SKM-1 treated with dmso at 0.1 percent for 144 hours (cell line): ENCODE measurements at regions not wholly inside any gene's neighbourhood (a gene's known extent, or its start where the extent isn't known, plus 50 kb on each side); places are given as distances from the start of the nearest gene placed in this dataset.

Experiments
- DNase-seq: peaks from one replicate; lab custom pipeline; 2025; ENCODE audit not compliant: unreplicated experiment; lab: John Stamatoyannopoulos, UW

DNA sequence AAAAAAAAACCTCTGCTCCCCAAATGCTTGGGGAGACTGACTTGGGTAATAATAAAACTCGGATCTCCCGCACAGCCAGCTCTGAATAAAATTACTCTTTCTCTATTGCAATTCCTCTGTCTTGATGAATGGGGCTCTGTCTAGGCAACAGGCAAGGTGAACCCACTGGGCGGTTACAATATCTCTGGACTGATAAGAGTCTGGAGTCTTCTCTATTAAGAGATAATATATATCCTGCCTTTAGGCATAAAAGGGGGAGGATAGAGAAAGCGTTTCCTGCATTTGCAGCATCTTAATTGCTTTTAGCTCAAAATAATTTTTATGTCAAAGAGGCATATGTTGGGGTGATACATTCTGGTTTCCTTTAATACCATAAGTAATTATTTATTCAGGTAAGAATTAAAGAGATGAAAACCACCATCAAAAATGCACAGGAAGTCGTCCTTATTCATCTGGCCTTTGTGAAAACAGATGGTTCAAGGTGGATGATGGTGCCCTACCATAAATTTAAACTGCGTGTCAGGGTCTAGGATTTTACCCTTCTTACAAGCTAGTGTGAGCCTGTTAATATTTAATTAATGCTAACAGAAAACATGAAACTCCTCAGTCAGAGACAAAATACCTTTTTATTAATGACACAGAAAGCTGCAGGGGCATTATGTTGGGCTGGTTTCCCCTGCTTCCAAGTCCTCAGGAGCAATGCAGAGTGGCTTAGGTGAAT lies 736.8 kb downstream of the SOCS6 start:
- DNase-seq: no peak

DNA sequence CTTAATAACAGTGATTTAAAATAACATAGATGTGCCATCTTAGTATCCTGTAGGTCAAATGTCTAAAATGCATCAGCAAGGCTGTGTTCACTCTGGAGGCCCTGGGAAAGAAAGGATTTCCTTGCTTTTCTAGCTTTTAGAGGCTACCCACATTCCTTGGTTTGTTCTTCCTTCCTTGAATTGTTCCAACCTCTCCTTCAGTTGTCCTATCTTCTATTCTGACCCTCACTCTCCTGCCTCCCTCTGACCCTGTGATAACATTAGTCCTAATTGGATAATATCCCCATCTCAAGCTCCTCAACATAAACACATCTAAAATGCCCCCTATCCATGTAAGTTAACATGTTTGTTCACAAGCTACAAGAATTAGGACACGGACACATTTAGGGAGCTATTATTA lies 733.5 kb downstream of the SOCS6 start:
- DNase-seq: no peak

DNA sequence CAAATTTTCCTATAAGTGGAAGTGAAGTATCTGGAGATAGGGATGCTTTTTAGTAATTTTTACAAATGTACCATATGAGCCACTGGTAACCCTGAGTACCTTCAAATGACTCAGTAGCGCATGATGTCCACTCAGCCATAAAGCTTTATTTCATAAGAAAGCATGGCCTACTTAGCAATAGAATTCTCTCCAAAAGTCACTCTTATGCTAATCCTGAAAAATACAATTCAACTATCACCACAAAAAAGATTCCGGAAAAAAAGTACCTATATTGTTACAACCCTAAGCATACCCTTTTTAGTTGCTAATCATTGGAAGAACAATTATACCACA lies 732.2 kb downstream of the SOCS6 start:
- no peak for DNase-seq

DNA sequence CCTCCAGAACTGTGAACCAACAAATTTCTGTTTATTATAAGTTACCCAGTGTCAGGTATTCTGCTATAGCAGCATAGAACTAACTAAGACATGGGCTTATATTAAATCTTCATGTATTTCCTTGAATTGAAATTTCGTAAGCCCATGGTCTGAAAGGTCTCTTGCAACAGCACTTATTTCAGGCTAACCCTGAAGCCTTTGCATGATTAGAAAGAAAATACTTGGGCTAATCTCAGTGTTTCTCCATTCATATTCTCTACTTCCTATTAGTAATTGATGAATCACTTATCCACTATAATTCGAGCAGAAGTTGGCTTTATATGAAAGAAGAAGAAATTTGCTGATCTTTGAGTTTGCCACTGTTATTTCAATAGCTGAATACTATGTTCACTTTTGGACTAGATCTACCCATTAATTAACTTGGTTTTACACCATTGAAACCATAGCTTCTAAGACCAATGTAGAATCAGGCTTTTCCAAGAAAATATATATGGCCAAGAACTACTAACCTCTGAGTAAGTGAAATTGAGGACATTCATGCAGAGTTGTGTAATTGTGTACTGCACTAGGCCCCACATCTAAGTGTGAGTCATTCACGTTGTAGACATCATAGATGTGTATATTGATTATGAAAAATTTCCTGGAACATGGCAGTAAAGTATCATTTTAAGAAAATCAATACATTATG lies 731.6 kb downstream of the SOCS6 start:
- DNase-seq: no peak

DNA sequence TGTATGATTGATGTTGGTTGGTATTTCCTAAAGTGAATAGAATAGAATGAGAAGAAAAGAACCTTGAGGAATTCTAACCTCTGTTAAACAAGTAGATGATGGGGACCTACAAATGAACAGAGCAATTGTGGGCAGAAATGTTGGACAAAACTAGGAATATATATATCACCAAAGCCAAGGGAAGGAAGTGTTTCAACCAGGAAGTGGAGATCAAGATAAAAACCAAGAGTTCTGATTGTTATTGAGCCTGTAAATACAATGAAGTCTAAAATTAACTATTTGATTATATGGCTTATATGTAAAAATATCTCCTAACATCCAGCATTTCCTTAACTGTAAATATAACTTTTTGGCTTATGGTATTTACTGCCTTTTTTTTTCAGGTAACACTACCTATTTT lies 730.0 kb downstream of the SOCS6 start:
- DNase-seq: no peak

DNA sequence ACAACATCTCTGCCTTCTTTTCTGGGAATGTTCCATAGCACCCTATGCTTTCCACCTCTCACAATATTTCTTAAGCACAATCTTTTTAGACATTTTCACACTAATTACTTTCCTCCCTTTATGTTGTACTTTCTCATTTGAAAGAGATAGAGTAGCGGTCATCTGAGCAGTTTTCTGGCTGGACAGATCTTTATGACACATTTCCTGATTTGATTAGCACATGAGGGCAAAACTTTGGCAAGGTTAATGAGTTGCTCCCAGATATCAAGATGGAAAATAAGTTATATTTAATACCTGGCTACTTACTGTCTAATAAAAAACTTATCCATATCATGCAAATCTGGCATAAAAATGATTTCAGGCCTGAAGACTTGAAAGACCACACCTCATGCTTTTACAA lies 723.9 kb downstream of the SOCS6 start:
- no peak for DNase-seq

DNA sequence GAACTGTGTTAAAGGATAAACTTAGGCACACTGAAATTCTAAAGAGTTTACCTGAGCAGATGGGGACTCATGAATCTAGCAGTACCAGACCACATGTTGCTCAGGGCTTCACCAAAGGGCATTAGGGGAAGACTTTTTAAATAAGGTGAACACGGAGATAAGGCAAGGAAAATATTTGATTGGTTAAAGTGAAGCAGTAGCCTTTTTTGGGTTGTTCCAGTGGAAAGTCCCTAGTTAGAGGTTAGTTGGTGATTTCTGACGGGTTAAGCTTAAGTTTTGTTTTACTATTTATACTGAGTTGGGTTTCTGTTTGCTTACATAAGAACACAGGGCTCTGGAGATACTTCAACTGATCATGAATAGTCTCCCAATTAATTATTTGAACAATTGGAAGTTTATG lies 722.5 kb downstream of the SOCS6 start:
- DNase-seq: no peak

DNA sequence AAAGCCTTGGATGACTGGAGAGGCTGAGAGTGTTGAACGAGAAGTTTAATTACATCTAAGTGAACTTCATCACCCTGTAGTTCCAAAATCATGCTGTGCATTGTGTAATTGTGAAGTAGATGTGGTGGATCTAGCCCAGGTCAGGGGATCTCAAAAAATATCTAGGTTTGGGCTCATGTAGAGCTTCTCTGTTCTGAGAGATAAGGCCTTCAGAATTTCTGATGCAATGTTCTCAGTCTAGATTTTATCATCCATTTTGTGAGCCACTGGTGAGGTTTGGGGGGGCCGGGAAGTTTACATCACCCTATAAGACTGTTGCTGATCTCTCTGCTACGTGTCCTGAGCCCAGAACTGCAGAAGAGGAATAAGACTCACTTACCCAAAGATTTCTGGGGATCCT lies 719.4 kb downstream of the SOCS6 start:
- no peak for DNase-seq

DNA sequence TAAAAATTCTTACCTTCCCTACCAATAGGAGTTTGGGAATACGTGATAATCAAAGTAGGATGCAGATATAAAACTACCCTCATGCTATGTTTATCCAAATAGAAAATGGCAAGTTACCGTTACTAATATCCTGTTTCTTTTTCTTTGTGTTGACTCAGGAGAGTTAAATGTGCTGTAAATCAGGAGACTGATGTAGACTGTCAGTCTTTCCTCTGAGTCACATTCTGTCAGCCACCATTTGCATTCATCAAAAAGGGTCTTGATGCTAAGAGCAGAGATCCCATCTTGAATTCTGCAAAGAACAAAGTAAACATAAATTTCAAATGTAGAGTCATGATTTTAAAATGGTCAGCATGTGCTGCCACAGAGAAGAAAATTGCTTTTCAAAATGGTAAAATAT lies 712.8 kb downstream of the SOCS6 start:
- no peak for DNase-seq

DNA sequence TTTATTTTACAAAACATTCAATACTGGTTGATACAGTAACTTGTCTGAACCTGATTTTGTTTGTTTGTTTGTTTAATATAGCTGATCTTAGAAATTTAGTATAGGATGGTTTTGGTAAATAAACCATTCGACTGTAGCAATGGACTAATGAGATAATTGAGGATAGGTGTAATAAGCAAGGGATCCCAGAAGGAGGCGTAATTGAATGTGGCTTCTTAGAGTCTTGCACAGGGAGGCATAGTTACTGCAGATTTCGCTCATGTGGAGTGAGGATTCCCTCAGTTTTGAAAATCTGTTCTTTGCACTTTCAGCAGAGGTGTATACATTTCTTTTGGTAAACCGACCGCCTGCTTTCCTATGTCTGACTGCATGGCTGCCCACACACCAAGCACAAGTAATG lies 709.6 kb downstream of the SOCS6 start:
- DNase-seq: no peak

DNA sequence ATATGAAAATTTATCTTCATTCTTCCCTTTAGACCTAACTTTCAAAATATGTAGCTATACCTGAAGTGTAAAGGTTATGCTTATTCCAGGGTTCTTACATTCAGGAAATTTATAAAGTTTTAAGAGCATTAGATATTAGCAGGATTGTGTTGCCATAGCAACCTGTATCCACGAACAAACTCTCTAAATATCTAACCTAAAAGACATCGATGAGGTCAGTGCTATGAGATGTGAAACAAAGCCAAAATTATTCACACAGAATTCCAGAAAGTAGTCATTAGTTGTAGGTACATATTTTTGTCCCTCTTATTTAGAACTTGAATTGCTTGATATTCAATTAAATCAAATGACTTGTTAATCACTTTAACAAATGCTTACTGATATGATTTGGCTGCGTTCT lies 705.3 kb downstream of the SOCS6 start:
- no peak for DNase-seq

DNA sequence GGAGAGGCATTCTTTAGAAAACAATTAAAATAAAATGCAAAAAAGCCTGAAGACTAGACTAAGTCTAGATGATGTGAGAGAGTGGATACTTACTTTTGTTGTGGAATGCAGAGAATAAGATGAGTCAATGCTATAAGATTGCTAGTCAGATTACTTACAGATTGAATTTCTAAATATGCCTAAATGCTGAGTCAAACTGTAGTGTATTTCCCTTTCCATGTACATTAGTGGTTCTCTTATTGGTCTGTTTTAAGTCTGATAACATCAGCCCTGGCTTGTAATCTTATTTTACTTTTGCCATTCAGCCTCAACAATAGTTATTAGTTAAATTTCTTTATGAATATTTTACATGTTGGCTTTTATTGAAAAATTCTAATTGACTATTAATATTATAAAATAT lies 702.7 kb downstream of the SOCS6 start:
- no peak for DNase-seq

DNA sequence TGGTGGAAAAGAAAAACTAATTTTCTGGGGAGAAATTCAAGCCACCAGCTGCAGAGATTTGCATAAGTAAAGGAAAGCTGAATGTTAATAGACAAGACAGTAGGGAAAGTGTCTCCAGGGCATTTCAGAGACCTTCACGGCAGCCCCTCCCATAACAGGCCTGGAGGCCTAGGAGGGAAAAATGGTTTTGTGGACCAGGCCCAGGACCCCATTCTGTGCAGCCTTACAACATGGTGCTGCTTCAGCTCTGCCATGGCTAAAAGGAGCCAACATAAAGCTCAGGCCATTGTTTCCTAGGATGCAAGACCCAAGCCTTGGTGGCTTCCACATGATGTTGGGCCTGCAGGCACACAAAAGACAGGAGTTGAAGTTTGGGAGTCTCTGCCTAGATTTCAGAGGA lies 697.1 kb downstream of the SOCS6 start:
- no peak for DNase-seq

DNA sequence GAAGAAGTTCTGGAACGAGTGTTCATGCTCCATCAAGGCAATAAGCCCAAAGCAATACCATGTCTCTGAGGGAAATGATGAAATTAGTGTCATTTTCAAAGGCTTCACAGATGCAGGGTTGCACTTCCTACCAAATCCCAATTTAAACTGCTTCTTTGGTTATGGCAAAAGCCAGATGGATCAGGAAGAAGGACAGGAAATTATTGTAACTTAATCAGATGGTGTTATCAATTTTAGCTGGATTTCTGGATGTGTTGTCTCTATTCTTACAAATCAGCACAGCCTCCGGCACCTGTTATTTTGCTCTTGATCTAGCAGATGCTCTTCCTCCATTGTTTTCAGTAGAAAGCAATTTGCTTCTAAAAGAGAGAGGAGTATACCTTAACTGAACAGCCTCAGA lies 693.4 kb downstream of the SOCS6 start:
- no peak for DNase-seq

DNA sequence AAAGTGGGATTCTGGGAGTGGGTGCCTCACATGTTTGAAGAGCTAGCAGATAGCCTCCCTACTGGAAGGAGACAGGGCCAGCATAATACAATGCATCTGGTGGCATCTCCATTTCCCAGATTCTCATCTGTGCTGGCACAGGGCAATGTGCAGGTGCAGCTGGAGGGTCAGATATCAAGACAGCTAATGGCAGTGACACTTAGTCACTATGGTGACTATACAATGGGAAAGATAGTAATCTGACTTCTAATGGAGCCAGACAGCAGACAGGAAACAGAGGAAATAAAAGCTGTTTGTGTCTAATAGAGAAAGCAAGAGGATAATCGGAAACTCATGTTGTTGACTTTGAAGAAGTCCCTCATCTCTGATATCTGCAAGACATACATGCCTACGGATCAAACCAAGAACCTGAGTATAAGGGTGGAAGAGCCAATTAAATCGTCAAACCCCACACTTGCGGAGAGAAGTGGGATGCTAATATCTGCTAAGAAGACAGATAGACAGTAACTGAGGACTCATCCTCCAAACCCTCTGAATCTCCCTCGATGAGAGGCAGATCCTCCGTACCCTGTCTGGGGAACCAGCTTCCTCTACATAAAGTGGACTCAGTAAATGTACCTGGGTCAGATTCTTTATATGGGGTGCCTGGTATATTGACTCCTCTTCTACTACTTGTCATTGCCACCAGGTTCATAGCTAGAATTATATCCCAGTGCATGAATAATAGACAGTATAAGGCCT lies 692.7 kb downstream of the SOCS6 start:
- DNase-seq: no peak

DNA sequence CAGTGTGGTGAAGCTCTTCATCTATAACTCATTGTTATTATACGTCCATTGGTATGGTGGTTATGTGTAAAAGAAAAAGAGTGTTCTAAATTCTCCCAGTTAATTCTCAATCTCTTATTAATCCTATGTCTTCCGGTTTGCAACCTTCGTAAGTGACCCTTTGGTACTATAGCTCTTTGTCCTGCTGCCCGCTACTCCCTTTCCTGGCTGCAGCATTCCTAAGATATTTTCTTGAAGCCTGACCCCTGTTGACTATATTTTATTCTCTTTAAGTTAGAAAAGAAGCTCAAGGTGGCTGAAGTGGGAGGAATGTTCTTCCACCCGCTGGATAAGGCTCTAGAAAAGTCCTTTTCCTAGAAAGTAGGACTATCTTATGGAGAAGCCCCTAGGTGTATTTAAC lies 684.8 kb downstream of the SOCS6 start:
- no peak for DNase-seq

DNA sequence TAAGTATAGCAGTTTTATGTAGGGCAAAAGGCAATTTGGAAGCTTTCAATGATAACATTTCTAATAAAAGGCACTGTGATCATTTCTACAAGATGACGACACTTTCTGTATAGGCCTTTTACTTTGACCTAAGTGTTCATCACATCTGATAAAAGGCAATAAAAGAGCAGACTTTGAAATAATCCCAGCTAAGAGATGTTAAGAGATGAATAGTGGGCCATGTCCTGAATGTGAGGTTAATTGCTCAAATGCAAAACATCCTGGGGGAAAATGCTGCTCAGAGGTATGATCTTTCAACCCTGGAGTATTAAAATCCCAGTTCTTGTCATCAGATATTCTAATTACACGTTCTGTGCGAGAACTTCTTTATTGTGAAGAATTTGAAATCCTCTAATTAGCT lies 677.6 kb downstream of the SOCS6 start:
- no peak for DNase-seq

DNA sequence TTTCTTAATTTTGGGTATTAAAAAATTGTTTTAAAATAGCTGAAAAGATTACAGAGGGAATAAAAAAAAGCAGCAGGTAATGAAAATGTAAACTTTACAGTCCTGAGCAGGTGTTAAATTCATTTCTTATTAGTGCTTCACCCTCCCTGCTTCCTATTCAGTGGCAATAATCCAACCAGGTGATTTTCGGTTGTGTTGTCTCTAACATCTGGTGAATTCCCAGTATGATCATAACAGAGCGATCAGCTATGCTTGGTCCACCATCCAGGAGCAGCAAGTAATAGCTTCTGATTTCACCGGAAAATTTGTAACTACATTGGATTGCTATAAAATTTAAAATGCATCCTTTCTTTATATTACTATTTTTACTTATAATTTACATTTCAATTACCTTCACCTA lies 673.1 kb downstream of the SOCS6 start:
- no peak for DNase-seq

DNA sequence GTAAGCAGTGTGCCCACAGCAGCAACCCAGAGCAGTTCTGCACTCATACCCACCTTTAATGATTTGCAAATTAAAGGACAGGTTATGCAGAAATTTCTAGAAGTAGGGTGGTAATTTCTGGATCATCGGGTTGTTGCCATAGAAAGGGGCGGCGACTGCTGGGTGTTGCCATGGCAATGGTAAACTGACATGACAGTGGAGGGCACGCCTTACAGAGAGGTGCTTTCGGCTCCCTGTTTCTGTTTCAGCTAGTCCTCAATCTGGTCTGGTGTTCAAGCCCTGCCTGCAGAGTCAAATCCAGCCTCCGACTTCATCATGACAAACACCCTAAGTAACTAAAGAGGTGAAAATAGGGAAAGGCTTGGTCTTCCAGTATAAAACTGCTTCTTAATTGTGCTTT lies 667.7 kb downstream of the SOCS6 start:
- no peak for DNase-seq

DNA sequence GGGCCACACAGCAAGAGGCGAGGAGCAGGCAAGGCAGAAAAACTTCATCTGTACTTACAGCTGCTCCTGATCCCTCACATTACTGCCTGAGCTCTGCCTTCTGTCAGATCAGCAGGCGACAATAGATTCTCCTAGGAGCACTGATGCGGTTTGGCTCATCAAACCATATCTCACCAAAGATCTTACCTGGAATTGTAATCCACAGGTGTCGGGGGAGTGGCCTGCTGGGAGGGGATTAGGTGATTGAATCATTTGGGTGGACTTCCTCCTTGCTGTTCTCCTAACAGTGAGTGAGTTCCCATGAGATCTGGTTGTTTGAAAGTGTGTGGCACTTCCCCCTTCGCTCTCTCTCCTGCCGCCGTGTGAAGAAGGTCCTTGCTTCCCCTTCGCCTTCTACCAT lies 647.3 kb downstream of the SOCS6 start:
- no peak for DNase-seq

DNA sequence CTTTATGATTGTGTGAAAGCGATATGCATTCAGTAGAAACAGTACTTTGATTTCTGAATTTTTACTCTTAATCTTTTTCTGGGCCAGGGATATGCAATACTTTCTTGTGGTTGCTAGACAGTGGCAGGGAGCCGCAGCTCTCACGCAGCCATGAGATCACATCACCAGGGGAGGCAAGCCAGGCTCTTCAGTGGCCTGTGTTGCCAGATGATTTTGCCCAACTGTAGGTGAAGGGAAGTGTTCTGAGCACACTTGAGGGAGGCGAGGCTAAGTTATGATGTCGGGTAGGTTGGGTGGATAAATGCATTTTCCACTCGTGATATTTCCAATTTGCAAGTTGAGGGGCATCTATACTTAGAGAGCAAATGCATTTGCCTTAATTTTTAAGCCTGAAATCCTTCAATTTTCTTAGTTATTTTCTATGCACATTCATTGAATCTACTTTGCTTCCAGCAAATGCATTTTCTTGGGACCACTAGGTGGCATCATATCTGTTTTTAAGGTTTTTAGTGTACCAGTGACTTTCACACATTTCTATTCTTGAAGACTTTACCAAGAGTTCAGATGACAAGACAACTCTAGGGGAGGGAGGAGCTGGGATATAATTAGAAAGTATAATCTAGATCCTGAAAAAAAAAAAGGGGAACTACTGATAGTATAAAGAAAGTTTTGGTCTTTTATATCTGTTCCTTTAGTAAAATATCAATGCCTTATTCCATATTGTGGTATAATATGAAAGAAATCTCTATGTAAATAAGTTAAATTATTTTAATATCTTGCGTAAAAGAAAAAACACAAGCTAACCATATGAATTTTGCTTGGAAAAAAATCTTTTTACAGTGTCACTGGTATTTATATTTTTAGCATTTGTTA lies 643.3 kb downstream of the SOCS6 start:
- peak; percentile 29 for DNase-seq
